Right lobe of liver (tissue), 6 donors: ENCODE measurements at regions not wholly inside any gene's neighbourhood (a gene's known extent, or its start where the extent isn't known, plus 50 kb on each side); places are given as distances from the start of the nearest gene placed in this dataset.

Experiments used
- ATAC-seq, 4 donors: fragments of 200-7000 bp; cut with Tn5 transposase; one replicate each; pipeline ENCODE4 v1.9.1; 2020; ENCODE audit warnings: mild to moderate bottlenecking in 4 of 4, moderate library complexity in 4 of 4
- DNase-seq, 3 donors: peaks; one replicate each; pipeline ENCODE4 v3.0.0-alpha.2; 2020
- H3K27ac ChIP-seq, 3 donors: fragments of 200-600 bp; one replicate each; pipeline ENCODE4 v1.8.0; 2022
- H3K27me3 ChIP-seq, 2 donors: fragments of 200-600 bp; one replicate each; pipeline ENCODE4 v1.8.0; 2022
- H3K36me3 ChIP-seq, 4 donors: fragments of 200-600 bp; sonication (generic) in 1 of 4; one replicate each; pipeline versions ENCODE4 v1.5.1 to v1.8.0; 2017 to 2022; ENCODE audit warnings: control low read depth in 1 of 4
- H3K4me1 ChIP-seq, 4 donors: fragments of 200-600 bp; sonication (generic) in 1 of 4; one replicate each; pipeline versions ENCODE4 v1.5.1 to v1.8.0; 2017 to 2022; ENCODE audit warnings: control low read depth in 1 of 4
- H3K4me3 ChIP-seq, 3 donors: fragments of 200-600 bp; one replicate each; pipeline ENCODE4 v1.8.0; 2022
- H3K9me3 ChIP-seq, 4 donors: fragments of 200-600 bp; sonication (generic) in 1 of 4; one replicate each; pipeline versions ENCODE4 v1.5.1 to v1.8.0; 2017 to 2022; ENCODE audit warnings: control low read depth in 1 of 4
- POLR2A ChIP-seq: fragments of 450-650 bp; IDR thresholded peaks from one replicate; pipeline ENCODE4 v1.6.1; 2017; ENCODE audit warnings: antibody characterized with exemption, mild to moderate bottlenecking
- WGBS: methylation state at CpG from one replicate; pipeline ENCODE4 v1.1.6; 2018; ENCODE audit warnings: low coverage, low lambda C conversion rate; ENCODE audit not compliant: insufficient coverage; ENCODE audit errors: missing lambda C conversion rate; 5-methylcytosine and 5-hydroxymethylcytosine counted together
- intact Hi-C, 2 donors: fragments of 100-400 bp; cut with DNase I; formaldehyde crosslinking; loops; one replicate each; pipeline versions ENCODE4 v1.11.2 to v1.14.1; 2022
- TF ChIP-seq, protein P1 (sequence below), 4 donors: fragments of 200-600 bp in 3 of 4; fragments of 450-650 bp in 1 of 4; IDR thresholded peaks; one replicate each; pipeline versions ENCODE4 v1.5.1 to v1.8.0; 2016 to 2022; ENCODE audit warnings: antibody characterized with exemption in 4 of 4, mild to moderate bottlenecking in 2 of 4
- donor health status: DM: no; HTN: yes; CAD: no.
- donor health status: DM: no; HTN: no; CAD: no.
- donor health status: DM: no; HTN: no; CAD: no.
- donor health status: DM: no; HTN: yes; CAD: no.
- donor health status: DM: no; HTN: yes; CAD: no.

- ATAC-seq, result no peak
- DNase-seq, result no peak
- Histone ChIP-seq H3K27ac (no peak overlapping the region), H3K36me3 (no peaks in the 10 kb centered on the region), H3K9me3 (no peaks in the 10 kb centered on the region), H3K4me1 (no peaks in the 10 kb centered on the region), H3K27me3 (no peaks in the 10 kb centered on the region), H3K4me3 (no peak overlapping the region)
- intact Hi-C loops, result no loop called here
- WGBS, result 21% methylated on average over 3 of the region's 6 CpGs
- TF ChIP-seq, protein P1, sequence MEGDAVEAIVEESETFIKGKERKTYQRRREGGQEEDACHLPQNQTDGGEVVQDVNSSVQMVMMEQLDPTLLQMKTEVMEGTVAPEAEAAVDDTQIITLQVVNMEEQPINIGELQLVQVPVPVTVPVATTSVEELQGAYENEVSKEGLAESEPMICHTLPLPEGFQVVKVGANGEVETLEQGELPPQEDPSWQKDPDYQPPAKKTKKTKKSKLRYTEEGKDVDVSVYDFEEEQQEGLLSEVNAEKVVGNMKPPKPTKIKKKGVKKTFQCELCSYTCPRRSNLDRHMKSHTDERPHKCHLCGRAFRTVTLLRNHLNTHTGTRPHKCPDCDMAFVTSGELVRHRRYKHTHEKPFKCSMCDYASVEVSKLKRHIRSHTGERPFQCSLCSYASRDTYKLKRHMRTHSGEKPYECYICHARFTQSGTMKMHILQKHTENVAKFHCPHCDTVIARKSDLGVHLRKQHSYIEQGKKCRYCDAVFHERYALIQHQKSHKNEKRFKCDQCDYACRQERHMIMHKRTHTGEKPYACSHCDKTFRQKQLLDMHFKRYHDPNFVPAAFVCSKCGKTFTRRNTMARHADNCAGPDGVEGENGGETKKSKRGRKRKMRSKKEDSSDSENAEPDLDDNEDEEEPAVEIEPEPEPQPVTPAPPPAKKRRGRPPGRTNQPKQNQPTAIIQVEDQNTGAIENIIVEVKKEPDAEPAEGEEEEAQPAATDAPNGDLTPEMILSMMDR (IDR thresholded peaks at IDR 0.05), result no peak
- TF ChIP-seq POLR2A, result no peak
These were observed 111.2 kb upstream of the RGMA start for GRCh38 chr15:93200081-93200836.

- H3K36me3 ChIP-seq, result no peaks in the 10 kb centered on the region
- no peak for ATAC-seq
- intact Hi-C loops, result no loop called here
- no peak overlapping the region for H3K27ac ChIP-seq
- no peak for DNase-seq
- 50% methylated on average over 5 of the region's 5 CpGs for WGBS
- TF ChIP-seq, protein P1 (IDR thresholded peaks at IDR 0.05), result no peak
- no peak for TF ChIP-seq POLR2A
- no peak overlapping the region for H3K4me3 ChIP-seq
- H3K4me1 ChIP-seq, result no peaks in the 10 kb centered on the region
- no peaks in the 10 kb centered on the region for H3K9me3 ChIP-seq
- H3K27me3 ChIP-seq, result no peaks in the 10 kb centered on the region
These were observed 107.2 kb upstream of the RGMA start for GRCh38 chr15:93196135-93196670.

GRCh38 chr15:93195109-93195508 is 106.1 kb upstream of the RGMA start:
- WGBS, result 26% methylated on average over 3 of the region's 3 CpGs
- no peak for TF ChIP-seq POLR2A
- TF ChIP-seq, protein P1 (IDR thresholded peaks at IDR 0.05), result no peak
- ATAC-seq (peak in 1 of 4 donors; percentile 17), DNase-seq (no peak)
- Histone ChIP-seq H3K4me3 (no peak overlapping the region), H3K9me3 (no peaks in the 10 kb centered on the region), H3K27me3 (no peaks in the 10 kb centered on the region), H3K4me1 (no peaks in the 10 kb centered on the region), H3K36me3 (no peaks in the 10 kb centered on the region), H3K27ac (no peak overlapping the region)
- intact Hi-C loops, result no loop called here

GRCh38 chr15:93190238-93190637 is 101.2 kb upstream of the RGMA start:
- no peak for ATAC-seq
- WGBS, result 78% methylated on average over 8 of the region's 8 CpGs
- no peak overlapping the region for H3K27ac ChIP-seq
- H3K27me3 ChIP-seq, result no peaks in the 10 kb centered on the region
- intact Hi-C loops, result no loop called here
- no peak for DNase-seq
- H3K9me3 ChIP-seq, result no peaks in the 10 kb centered on the region
- TF ChIP-seq, protein P1 (IDR thresholded peaks at IDR 0.05), result no peak
- TF ChIP-seq POLR2A, result no peak
- H3K4me1 ChIP-seq, result no peaks in the 10 kb centered on the region
- no peak overlapping the region for H3K4me3 ChIP-seq
- H3K36me3 ChIP-seq, result no peaks in the 10 kb centered on the region
